ENCODE measurements at regions not wholly inside any gene's neighbourhood (a gene's known extent, or its start where the extent isn't known, plus 50 kb on each side); places are given as distances from the start of the nearest gene placed in this dataset.

DNA sequence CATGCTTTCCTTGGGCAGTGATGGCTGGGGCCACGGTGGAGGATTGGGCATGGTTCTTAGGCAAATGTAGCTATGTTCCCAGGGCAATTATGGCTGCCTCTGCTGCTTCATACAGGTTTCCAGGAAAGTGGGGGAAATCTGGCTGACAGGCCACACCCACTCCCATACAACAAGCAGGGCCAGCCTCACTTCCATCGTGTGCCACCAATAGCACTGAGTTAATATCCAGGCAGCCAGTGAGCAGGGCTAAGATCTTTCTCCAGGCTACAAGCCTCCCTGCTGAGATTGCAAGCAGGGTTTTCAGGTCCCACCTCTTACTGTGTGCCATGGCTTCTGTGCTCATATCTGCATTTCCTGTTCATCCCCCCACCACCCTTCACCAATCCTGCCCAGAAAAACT, 1291.9 kb downstream of the SI start:
- Histone ChIP-seq H3K27ac (no peak overlapping the region), H3K4me3 (no peak overlapping the region), H3K4me1 (no peaks in the 10 kb centered on the region), H3K4me2 (no peak overlapping the region), H3K9me3 (replicated peaks in 1 of 11) (no peaks in the 10 kb centered on the region), H3K36me3 (no peaks in the 10 kb centered on the region), H3K27me3 (no peaks in the 10 kb centered on the region), H3K9ac (no peak overlapping the region), H4K20me1 (no peaks in the 10 kb centered on the region)
- TF ChIP-seq Cebpa-rat (IDR thresholded peaks at IDR 0.05): no peak

DNA sequence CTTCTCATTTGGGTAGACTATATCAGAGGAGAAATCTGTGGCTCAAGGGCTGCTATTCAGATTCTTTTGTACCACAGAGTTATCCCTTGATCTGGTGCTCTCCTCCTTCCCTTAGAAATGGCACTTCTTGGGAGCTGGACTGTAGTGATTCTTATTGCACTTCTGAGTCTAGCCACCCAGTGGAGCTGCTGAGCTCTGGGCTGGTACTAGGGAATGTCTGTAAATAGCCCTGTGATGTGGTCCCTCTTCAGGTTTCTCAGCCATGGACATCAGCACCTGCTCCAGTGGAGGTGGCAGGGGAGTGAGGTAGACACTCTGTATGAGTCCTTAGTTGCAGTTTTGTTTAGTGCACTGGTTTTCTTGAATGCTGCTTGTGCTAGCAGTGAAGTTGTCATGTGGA, 1292.6 kb downstream of the SI start:
- Histone ChIP-seq H3K4me3 (no peak overlapping the region), H3K9ac (no peak overlapping the region), H4K20me1 (no peaks in the 10 kb centered on the region), H3K4me2 (no peak overlapping the region), H3K36me3 (no peaks in the 10 kb centered on the region), H3K9me3 (replicated peaks in 1 of 11) (no peaks in the 10 kb centered on the region), H3K4me1 (no peaks in the 10 kb centered on the region), H3K27me3 (no peaks in the 10 kb centered on the region), H3K27ac (no peak overlapping the region)
- TF ChIP-seq Cebpa-rat (IDR thresholded peaks at IDR 0.05): no peak

DNA sequence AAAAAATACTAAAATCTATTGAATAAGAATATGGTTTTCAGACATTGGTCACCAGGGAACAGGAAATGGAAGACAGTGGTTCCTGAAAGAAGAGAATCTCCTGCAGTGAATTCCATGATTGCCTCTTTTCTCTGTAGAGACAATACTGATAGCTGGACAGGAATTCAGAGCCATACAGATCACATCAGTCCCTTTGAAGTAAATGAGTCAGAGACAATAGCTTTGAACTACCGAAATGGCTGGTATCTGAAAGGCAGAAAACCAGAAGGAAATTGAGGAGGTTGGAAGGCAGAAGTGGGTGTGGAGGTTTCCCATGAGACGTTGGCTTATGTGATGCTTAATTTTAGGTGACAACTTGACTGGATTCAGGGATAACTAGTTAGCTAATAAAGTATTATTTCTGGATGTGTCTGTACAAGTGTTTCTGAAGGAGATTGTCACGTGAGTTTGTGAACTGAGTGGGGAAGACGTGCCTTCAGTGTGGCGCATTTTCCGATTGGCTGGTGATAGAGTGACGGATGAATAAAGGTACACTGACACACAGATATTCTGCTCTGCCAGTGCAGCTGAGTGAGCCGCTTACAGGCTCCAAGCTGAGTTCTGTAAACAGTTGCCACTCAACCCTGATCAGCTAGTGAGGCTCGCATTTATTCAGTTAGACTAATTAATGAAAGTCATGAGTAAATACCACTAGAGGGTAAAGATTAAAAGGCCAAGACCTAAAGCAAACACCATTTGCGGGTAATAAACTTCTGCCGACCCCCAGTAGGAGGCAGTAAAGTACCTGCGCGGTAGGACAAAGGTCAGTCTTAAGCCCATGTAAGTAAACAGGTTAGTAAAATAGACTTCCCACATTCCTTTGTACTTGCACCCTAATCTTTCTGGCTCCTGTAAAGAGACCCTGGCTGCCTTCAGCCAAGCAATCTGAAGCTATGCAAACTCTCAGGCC, 1298.6 kb downstream of the SI start:
- no peak overlapping the region for H3K4me3 ChIP-seq
- TF ChIP-seq Cebpa-rat (IDR thresholded peaks at IDR 0.05): no peak
- no peaks in the 10 kb centered on the region for H3K27me3 ChIP-seq
- H4K20me1 ChIP-seq: no peaks in the 10 kb centered on the region
- no peaks in the 10 kb centered on the region for H3K36me3 ChIP-seq
- H3K4me2 ChIP-seq: no peak overlapping the region
- no peak overlapping the region for H3K27ac ChIP-seq
- no peak overlapping the region for H3K9ac ChIP-seq
- H3K9me3 ChIP-seq (replicated peaks in 1 of 11): no peaks in the 10 kb centered on the region
- H3K4me1 ChIP-seq: no peaks in the 10 kb centered on the region

DNA sequence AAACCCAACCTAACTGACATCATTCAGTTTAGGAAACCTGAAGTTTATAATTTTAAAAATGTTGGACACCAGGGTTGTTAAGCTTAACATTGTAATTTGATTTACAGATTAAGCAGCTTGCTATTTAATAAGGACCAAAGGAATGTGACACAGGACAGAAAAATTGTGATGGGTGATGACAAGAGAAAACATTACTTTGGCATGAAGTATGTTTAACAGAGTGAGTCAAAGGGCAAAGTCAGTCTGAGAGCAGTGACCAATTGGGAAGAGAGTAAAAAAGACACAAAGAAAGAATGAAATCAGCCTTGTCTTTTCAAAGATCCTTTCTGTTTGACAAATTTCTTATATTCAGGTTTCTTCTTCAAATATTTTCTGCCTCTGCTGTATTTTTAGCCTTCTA, 1301.6 kb downstream of the SI start:
- H3K4me1 ChIP-seq: no peaks in the 10 kb centered on the region
- no peaks in the 10 kb centered on the region for H4K20me1 ChIP-seq
- no peaks in the 10 kb centered on the region for H3K27me3 ChIP-seq
- no peak overlapping the region for H3K4me2 ChIP-seq
- peaks cover 0 to 4% (median 0%) of the 10 kb centered on the region in 11 experiments; a peak in 1 of 22 replicates for H3K9me3 ChIP-seq (replicated peaks in 1 of 11)
- H3K9ac ChIP-seq: no peak overlapping the region
- no peaks in the 10 kb centered on the region for H3K36me3 ChIP-seq
- TF ChIP-seq Cebpa-rat (IDR thresholded peaks at IDR 0.05): no peak
- no peak overlapping the region for H3K27ac ChIP-seq
- no peak overlapping the region for H3K4me3 ChIP-seq

DNA sequence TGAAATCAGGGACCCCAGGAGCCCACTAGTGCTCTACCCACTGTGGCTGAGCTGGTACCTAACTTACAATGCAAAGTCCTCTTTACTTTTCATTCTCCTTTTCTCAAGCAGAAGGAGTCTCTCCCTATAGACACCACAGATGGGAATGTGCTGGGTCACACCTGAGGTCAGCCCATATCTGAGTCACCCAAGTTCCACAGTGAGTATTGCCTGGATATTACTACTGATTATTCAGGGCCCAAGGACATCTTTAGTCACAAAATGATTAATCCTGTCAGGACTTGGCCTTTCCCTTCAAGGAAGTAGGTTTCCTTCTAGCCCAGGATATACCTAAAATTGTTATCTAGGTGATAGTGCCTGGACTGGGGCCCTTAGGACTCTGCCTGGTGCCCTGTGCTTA, 1305.2 kb downstream of the SI start:
- H3K4me1 ChIP-seq: no peaks in the 10 kb centered on the region
- H3K4me2 ChIP-seq: no peak overlapping the region

DNA sequence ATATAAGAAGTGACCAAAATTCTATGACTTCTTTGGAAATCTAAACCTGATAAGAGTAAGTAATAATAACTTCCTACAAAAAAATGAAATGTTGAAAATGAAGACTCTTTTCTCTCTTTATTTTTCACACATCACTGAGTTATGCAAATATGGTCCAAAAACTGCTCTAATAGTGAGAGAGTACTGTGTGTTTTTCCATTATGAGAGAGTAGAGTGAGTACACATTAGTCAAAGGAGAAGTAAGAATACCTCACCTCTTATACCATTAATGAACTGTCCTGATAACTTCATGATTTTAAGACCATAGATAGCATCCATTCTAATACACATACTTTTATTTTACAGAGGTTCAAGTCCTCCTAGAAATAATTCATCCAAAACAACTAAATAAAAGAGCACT, 1310.2 kb downstream of the SI start:
- H3K4me1 ChIP-seq: no peaks in the 10 kb centered on the region

More for the DNA sequence above, 1305.2 kb downstream of the SI start:
- Histone ChIP-seq H3K9ac (no peak overlapping the region), H3K36me3 (no peaks in the 10 kb centered on the region), H3K27me3 (no peaks in the 10 kb centered on the region), H3K27ac (no peak overlapping the region), H3K4me3 (no peak overlapping the region), H3K9me3 (replicated peaks in 1 of 11) (peaks cover 0 to 4% (median 0%) of the 10 kb centered on the region in 11 experiments; a peak in 1 of 22 replicates), H4K20me1 (no peaks in the 10 kb centered on the region)
- TF ChIP-seq Cebpa-rat (IDR thresholded peaks at IDR 0.05): no peak

DNA sequence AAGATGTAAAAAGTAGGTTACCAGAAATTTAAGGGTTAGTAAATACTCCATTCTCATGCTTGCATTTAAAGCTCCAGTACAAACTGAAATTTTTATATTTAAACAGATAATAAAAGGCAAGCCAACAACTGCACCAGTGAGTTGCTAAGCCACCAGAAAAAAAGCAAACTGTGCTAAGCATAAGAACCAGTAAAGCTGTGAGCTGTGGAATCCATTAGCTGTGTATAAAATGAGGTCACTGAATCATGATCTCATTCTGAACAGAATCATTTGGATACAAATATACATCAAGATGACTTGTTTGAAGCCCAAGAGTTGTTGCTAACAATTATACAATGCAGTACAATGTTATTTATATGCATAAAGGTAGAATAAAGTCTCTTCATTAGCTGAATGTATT, 1312.2 kb downstream of the SI start:
- no peak overlapping the region for H3K4me3 ChIP-seq
- H3K36me3 ChIP-seq: no peaks in the 10 kb centered on the region
- no peak overlapping the region for H3K4me2 ChIP-seq
- no peak overlapping the region for H3K27ac ChIP-seq
- no peaks in the 10 kb centered on the region for H4K20me1 ChIP-seq
- H3K9me3 ChIP-seq (replicated peaks in 1 of 11): peaks cover 0 to 7% (median 0%) of the 10 kb centered on the region in 11 experiments; a peak in 4 of 22 replicates
- no peak for TF ChIP-seq Cebpa-rat (IDR thresholded peaks at IDR 0.05)
- no peak overlapping the region for H3K9ac ChIP-seq
- no peaks in the 10 kb centered on the region for H3K27me3 ChIP-seq
- no peaks in the 10 kb centered on the region for H3K4me1 ChIP-seq

More for the DNA sequence above, 1310.2 kb downstream of the SI start:
- H3K4me3 ChIP-seq: no peak overlapping the region
- H3K36me3 ChIP-seq: no peaks in the 10 kb centered on the region
- H3K9ac ChIP-seq: no peak overlapping the region
- no peaks in the 10 kb centered on the region for H3K27me3 ChIP-seq
- no peaks in the 10 kb centered on the region for H4K20me1 ChIP-seq
- H3K27ac ChIP-seq: no peak overlapping the region
- no peaks in the 10 kb centered on the region for H3K9me3 ChIP-seq (replicated peaks in 1 of 11)
- no peak overlapping the region for H3K4me2 ChIP-seq
- no peak for TF ChIP-seq Cebpa-rat (IDR thresholded peaks at IDR 0.05)

DNA sequence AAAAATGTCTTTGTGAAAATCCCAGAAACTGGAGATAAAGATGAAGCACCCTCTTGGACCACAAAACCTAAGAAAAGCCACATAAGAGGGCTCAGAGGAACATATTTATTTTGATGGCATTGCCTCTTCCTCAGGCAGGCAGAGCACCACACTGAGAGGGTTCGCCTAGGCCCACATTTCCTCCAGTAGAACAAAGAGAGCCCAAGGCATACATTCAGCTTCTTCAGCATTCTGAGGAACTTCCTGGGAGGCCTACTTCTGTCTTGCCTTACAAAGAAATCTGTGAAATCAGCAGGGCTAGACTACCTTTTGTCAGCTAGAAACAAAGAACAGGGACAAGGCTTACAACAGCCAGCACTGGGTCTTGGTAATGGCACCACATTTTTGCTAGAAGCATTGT, 1325.3 kb downstream of the SI start:
- Histone ChIP-seq H3K4me1 (no peaks in the 10 kb centered on the region), H3K9ac (no peak overlapping the region), H4K20me1 (no peaks in the 10 kb centered on the region), H3K27me3 (no peaks in the 10 kb centered on the region), H3K4me2 (no peak overlapping the region), H3K4me3 (no peak overlapping the region), H3K27ac (no peak overlapping the region), H3K9me3 (replicated peaks in 1 of 11) (peaks cover 0 to 5% (median 0%) of the 10 kb centered on the region in 11 experiments; a peak in 3 of 22 replicates), H3K36me3 (no peaks in the 10 kb centered on the region)
- no peak for TF ChIP-seq Cebpa-rat (IDR thresholded peaks at IDR 0.05)

DNA sequence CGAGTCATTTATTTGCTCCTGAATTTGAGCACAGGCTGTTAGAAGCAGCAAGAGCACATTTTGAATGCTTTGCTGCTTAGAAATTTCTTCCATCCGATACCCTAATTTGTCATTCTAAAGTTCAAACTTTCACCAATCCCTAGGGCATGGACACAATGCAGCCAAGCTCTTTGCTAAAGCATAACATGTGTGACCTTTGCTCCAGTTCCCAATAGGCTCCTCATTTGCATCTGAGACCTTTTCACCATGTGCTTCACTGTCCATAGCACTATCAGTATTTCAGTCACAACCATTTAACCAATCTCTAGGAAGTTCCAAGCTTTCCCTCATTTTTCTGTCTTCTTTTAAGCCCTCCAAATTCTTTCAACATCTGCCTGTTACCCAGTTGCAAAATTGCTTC, 1333.1 kb downstream of the SI start:
- Histone ChIP-seq H3K9me3 (replicated peaks in 1 of 11) (peaks cover 0 to 6% (median 0%) of the 10 kb centered on the region in 11 experiments; a peak in 4 of 22 replicates), H3K4me2 (no peak overlapping the region), H3K4me3 (no peak overlapping the region), H3K4me1 (no peaks in the 10 kb centered on the region), H3K36me3 (no peaks in the 10 kb centered on the region), H4K20me1 (no peaks in the 10 kb centered on the region), H3K27ac (no peak overlapping the region), H3K27me3 (no peaks in the 10 kb centered on the region), H3K9ac (no peak overlapping the region)
- no peak for TF ChIP-seq Cebpa-rat (IDR thresholded peaks at IDR 0.05)

DNA sequence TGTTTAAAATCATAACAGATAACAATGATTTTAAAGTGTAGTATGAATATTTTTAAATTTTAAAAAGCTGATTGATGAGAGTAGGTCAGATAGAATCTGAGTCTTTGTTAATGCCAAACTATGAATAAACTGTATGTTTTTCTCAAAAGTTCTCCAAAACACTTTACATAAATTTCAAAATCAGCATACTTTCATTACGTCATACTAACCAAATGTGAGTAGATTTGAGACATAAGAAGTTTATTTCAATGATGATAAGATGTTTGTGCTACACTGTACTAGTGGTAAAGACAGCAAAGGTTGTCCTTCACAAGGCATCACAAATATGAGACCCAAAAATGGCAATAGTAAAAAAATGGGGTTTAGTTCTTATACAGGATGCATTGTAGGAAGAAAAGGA, 1342.9 kb downstream of the SI start:
- H4K20me1 ChIP-seq: no peaks in the 10 kb centered on the region
- TF ChIP-seq Cebpa-rat (IDR thresholded peaks at IDR 0.05): no peak
- H3K36me3 ChIP-seq: no peaks in the 10 kb centered on the region
- no peak overlapping the region for H3K4me2 ChIP-seq
- peaks cover 0 to 15% (median 5%) of the 10 kb centered on the region in 11 experiments; a peak in 7 of 22 replicates for H3K9me3 ChIP-seq (replicated peaks in 1 of 11)
- H3K27ac ChIP-seq: no peak overlapping the region
- H3K9ac ChIP-seq: no peak overlapping the region
- no peaks in the 10 kb centered on the region for H3K4me1 ChIP-seq
- H3K27me3 ChIP-seq: no peaks in the 10 kb centered on the region
- H3K4me3 ChIP-seq: no peak overlapping the region

Measured in BLaER1 treated with 17β-estradiol and CSF1 and Interleukin-3, amounts not matched to agents 10 nM and 100 nM (cell line).